A673 (cell line): ENCODE measurements at regions not wholly inside any gene's neighbourhood (a gene's known extent, or its start where the extent isn't known, plus 50 kb on each side); places are given as distances from the start of the nearest gene placed in this dataset.

Source experiments
- CTCF ChIP-seq: fragments of 300-800, 200-600 bp; sonication (generic); conservative IDR thresholded peaks from 2 replicates; pipeline ENCODE4 v1.5.1; 2017; ENCODE audit warnings: low read depth, mild to moderate bottlenecking, antibody characterized with exemption, low read length, moderate library complexity, mixed read lengths
- EZH2 ChIP-seq: fragments of 200-600 bp; sonication (generic); IDR thresholded peaks from 2 replicates; pipeline ENCODE4 v1.6.1; 2017; ENCODE audit warnings: borderline replicate concordance, low read depth, mild to moderate bottlenecking, mixed read lengths, antibody characterized with exemption, low read length; ENCODE audit not compliant: poor library complexity, severe bottlenecking

- no peak for TF ChIP-seq CTCF
- no peak for TF ChIP-seq EZH2
Measured at GRCh38 chr9:75657015-75657414, 233.5 kb upstream of the PCSK5 start.
